Upper lobe of left lung (tissue), 6 donors: ENCODE measurements at regions not wholly inside any gene's neighbourhood (a gene's known extent, or its start where the extent isn't known, plus 50 kb on each side); places are given as distances from the start of the nearest gene placed in this dataset.
A peak's percentile ranks its signal among the peaks of the same experiment; 100 is the strongest.

Experiments used
- ATAC-seq, 2 donors: fragments of 200-7000 bp; cut with Tn5 transposase; one replicate each; pipeline ENCODE4 v1.9.1; 2022; ENCODE audit warnings: mild to moderate bottlenecking in 2 of 2, moderate library complexity in 2 of 2; ENCODE audit not compliant: low FRiP score in 2 of 2
- DNase-seq, 2 donors: peaks; one replicate each; pipeline ENCODE4 v3.0.0-alpha.2; 2019 to 2020
- H3K27ac ChIP-seq, 4 donors: fragments of 200-600 bp; sonication (generic); one replicate each; pipeline ENCODE4 v1.5.1; 2016 to 2019
- H3K27me3 ChIP-seq, 4 donors: fragments of 200-600 bp; sonication (generic); one replicate each; pipeline ENCODE4 v1.5.1; 2017 to 2019
- H3K36me3 ChIP-seq, 4 donors: fragments of 200-600 bp; sonication (generic); one replicate each; pipeline ENCODE4 v1.5.1; 2016 to 2019
- H3K4me1 ChIP-seq, 4 donors: fragments of 200-600 bp; sonication (generic); one replicate each; pipeline ENCODE4 v1.5.1; 2018 to 2019
- H3K4me3 ChIP-seq, 4 donors: fragments of 200-600 bp; sonication (generic); one replicate each; pipeline ENCODE4 v1.5.1; 2017 to 2019; ENCODE audit warnings: mild to moderate bottlenecking in 2 of 4, moderate library complexity in 1 of 4
- H3K9me3 ChIP-seq, 4 donors: fragments of 200-600 bp; sonication (generic); one replicate each; pipeline ENCODE4 v1.5.1; 2018 to 2019
- CTCF ChIP-seq, 6 experiments: fragments of 450-650 bp in 4 of 6; fragments of 200-600 bp in 2 of 6; sonication (generic) in 2 of 6; IDR thresholded peaks; one replicate each; pipeline ENCODE4 v1.5.1; 2016 to 2019; ENCODE audit warnings: antibody characterized with exemption in 6 of 6
- EP300 ChIP-seq, 4 donors: sonication (generic); formaldehyde crosslinking; IDR thresholded peaks; one replicate each; pipeline ENCODE4 v1.5.1; 2017; ENCODE audit warnings: antibody characterized with exemption in 4 of 4, control low read depth in 2 of 4
- POLR2A ChIP-seq, 4 donors: fragments of 450-650 bp; IDR thresholded peaks; one replicate each; pipeline ENCODE4 v1.5.1; 2016 to 2017; ENCODE audit warnings: antibody characterized with exemption in 4 of 4, mild to moderate bottlenecking in 2 of 4
- POLR2AphosphoS5 ChIP-seq, 2 donors: sonication (generic); formaldehyde crosslinking; IDR thresholded peaks; one replicate each; pipeline ENCODE4 v1.5.1; 2017; ENCODE audit warnings: antibody characterized with exemption in 2 of 2
- WGBS, 2 donors: methylation state at CpG; one replicate each; pipeline ENCODE4 v1.1.5; 2017 to 2018; 5-methylcytosine and 5-hydroxymethylcytosine counted together
- donor health status: DM: no; HTN: no; CAD: no; lungs with moderate emphysema.
- donor health status: DM: no; HTN: yes; CAD: no; lungs with severe emphysema.

- TF ChIP-seq EP300 (IDR thresholded peaks at IDR 0.05) = no peak
- Histone ChIP-seq H3K9me3 (no peaks in the 10 kb centered on the region), H3K4me1 (no peaks in the 10 kb centered on the region), H3K27ac (no peak overlapping the region), H3K27me3 (no peaks in the 10 kb centered on the region), H3K36me3 (no peaks in the 10 kb centered on the region), H3K4me3 (no peak overlapping the region)
- WGBS, 2 donors = 81 to 91% methylated on average over 2 of the region's 2 CpGs
- ATAC-seq (no peak), DNase-seq (no peak)
These were observed 2137.1 kb upstream of the TENM3 start for GRCh38 chr4:180106122-180106521.

- 78 to 82% methylated on average over 6 of the region's 6 CpGs for WGBS, 2 donors
- TF ChIP-seq EP300 (IDR thresholded peaks at IDR 0.05) (no peak), CTCF (IDR thresholded peaks at IDR 0.05) (no peak), POLR2AphosphoS5 (IDR thresholded peaks at IDR 0.05) (no peak), POLR2A (IDR thresholded peaks at IDR 0.05) (no peak)
- H3K27ac ChIP-seq = no peak overlapping the region
- no peaks in the 10 kb centered on the region for H3K27me3 ChIP-seq
- no peak overlapping the region for H3K4me3 ChIP-seq
- ATAC-seq (no peak), DNase-seq (no peak)
- no peaks in the 10 kb centered on the region for H3K36me3 ChIP-seq
- no peaks in the 10 kb centered on the region for H3K9me3 ChIP-seq
- no peaks in the 10 kb centered on the region for H3K4me1 ChIP-seq
These were observed 2136.2 kb upstream of the TENM3 start for GRCh38 chr4:180106997-180107396.

GRCh38 chr4:180116840-180117239 is 2126.4 kb upstream of the TENM3 start:
- TF ChIP-seq EP300 (IDR thresholded peaks at IDR 0.05) (no peak), CTCF (IDR thresholded peaks at IDR 0.05) (no peak), POLR2AphosphoS5 (IDR thresholded peaks at IDR 0.05) (no peak), POLR2A (IDR thresholded peaks at IDR 0.05) (no peak)
- Histone ChIP-seq H3K9me3 (no peaks in the 10 kb centered on the region), H3K27me3 (no peaks in the 10 kb centered on the region), H3K27ac (no peak overlapping the region), H3K36me3 (no peaks in the 10 kb centered on the region), H3K4me1 (no peaks in the 10 kb centered on the region), H3K4me3 (no peak overlapping the region)
- ATAC-seq (no peak), DNase-seq (no peak)
- 84 to 93% methylated on average over 4 of the region's 4 CpGs for WGBS, 2 donors

GRCh38 chr4:180120068-180120467 is 2123.1 kb upstream of the TENM3 start:
- Histone ChIP-seq H3K4me3 (no peak overlapping the region), H3K4me1 (no peaks in the 10 kb centered on the region), H3K36me3 (no peaks in the 10 kb centered on the region), H3K9me3 (no peaks in the 10 kb centered on the region), H3K27ac (no peak overlapping the region), H3K27me3 (no peaks in the 10 kb centered on the region)
- ATAC-seq (no peak), DNase-seq (no peak)
- TF ChIP-seq EP300 (IDR thresholded peaks at IDR 0.05) (no peak), POLR2AphosphoS5 (IDR thresholded peaks at IDR 0.05) (no peak), POLR2A (IDR thresholded peaks at IDR 0.05) (no peak), CTCF (IDR thresholded peaks at IDR 0.05) (no peak)
- WGBS, 2 donors = 70 to 71% methylated on average over 3 of the region's 3 CpGs

- DNase-seq = no peak
- WGBS, 2 donors = 12 to 16% methylated on average over 10 to 11 of the region's 11 CpGs
- ATAC-seq = peak; percentile 37 to 51
- H3K4me3 ChIP-seq = peak overlapping the region in 2 of 4 donors; percentile 16 to 26
- no peaks in the 10 kb centered on the region for H3K4me1 ChIP-seq
- no peaks in the 10 kb centered on the region for H3K36me3 ChIP-seq
- no peaks in the 10 kb centered on the region for H3K27me3 ChIP-seq
- H3K9me3 ChIP-seq = no peaks in the 10 kb centered on the region
- H3K27ac ChIP-seq = no peak overlapping the region
- TF ChIP-seq EP300 (IDR thresholded peaks at IDR 0.05) (no peak), CTCF (IDR thresholded peaks at IDR 0.05) (no peak), POLR2A (IDR thresholded peaks at IDR 0.05) (no peak), POLR2AphosphoS5 (IDR thresholded peaks at IDR 0.05) (no peak)
These were observed 2108.9 kb upstream of the TENM3 start for GRCh38 chr4:180134091-180134866.
